Progenitor cell of endocrine pancreas (in vitro differentiated cells): ENCODE measurements at regions not wholly inside any gene's neighbourhood (a gene's known extent, or its start where the extent isn't known, plus 50 kb on each side); places are given as distances from the start of the nearest gene placed in this dataset.
A peak's percentile ranks its signal among the peaks of the same experiment; 100 is the strongest.

Experiments used
- DNase-seq: peaks from one replicate; pipeline ENCODE4 v3.0.0; 2021; ENCODE audit warnings: low spot score; ENCODE audit not compliant: unreplicated experiment
- H3K27ac Mint-ChIP-seq: 2 replicates; pipeline ENCODE4 v1.8.0; 2021; ENCODE audit warnings: mild to moderate bottlenecking, moderate library complexity, mixed read lengths
- H3K27me3 Mint-ChIP-seq: 2 replicates; pipeline ENCODE4 v1.8.0; 2021; ENCODE audit warnings: mixed read lengths
- H3K36me3 Mint-ChIP-seq: 2 replicates; pipeline ENCODE4 v1.8.0; 2022; ENCODE audit warnings: mixed read lengths; ENCODE audit not compliant: insufficient read depth
- H3K4me1 Mint-ChIP-seq: 2 replicates; pipeline ENCODE4 v1.8.0; 2021; ENCODE audit warnings: low read depth, mixed read lengths
- H3K4me3 Mint-ChIP-seq: 2 replicates; pipeline ENCODE4 v1.8.0; 2021; ENCODE audit warnings: low read depth, mild to moderate bottlenecking, moderate library complexity, mixed read lengths
- H3K9me3 Mint-ChIP-seq: 2 replicates; pipeline ENCODE4 v1.8.0; 2021; ENCODE audit warnings: low read depth, mixed read lengths
- CTCF ChIP-seq: fragments of 200-600 bp; sonication (generic); IDR thresholded peaks from one replicate; pipeline ENCODE4 v1.5.0; 2021; ENCODE audit warnings: antibody characterized with exemption, mild to moderate bottlenecking; ENCODE audit not compliant: unreplicated experiment

- DNase-seq = no peak
- H3K27me3 Mint-ChIP-seq = peaks cover 12% of the 10 kb centered on the region
- TF ChIP-seq CTCF = peak; percentile 23
- H3K4me1 Mint-ChIP-seq = peaks cover 23% of the 10 kb centered on the region
- H3K4me3 Mint-ChIP-seq = no peak overlapping the region
- H3K9me3 Mint-ChIP-seq = no peaks in the 10 kb centered on the region
- H3K36me3 Mint-ChIP-seq = no peaks in the 10 kb centered on the region
- H3K27ac Mint-ChIP-seq = no peak overlapping the region
These were observed 251.7 kb upstream of the IRX3 start for GRCh38 chr16:54538276-54538675.

GRCh38 chr16:54533856-54534490 is 247.4 kb upstream of the IRX3 start:
- Mint-ChIP-seq H3K36me3 (peaks cover 2% of the 10 kb centered on the region), H3K9me3 (peaks cover 4% of the 10 kb centered on the region), H3K27ac (no peak overlapping the region), H3K27me3 (peaks cover 8% of the 10 kb centered on the region), H3K4me1 (no peaks in the 10 kb centered on the region), H3K4me3 (no peak overlapping the region)
- DNase-seq = no peak
- no peak for TF ChIP-seq CTCF

- no peak for DNase-seq
- no peak overlapping the region for H3K4me3 Mint-ChIP-seq
- H3K27ac Mint-ChIP-seq = no peak overlapping the region
- no peaks in the 10 kb centered on the region for H3K4me1 Mint-ChIP-seq
- H3K36me3 Mint-ChIP-seq = peaks cover 3% of the 10 kb centered on the region
- H3K27me3 Mint-ChIP-seq = no peaks in the 10 kb centered on the region
- H3K9me3 Mint-ChIP-seq = peaks cover 12% of the 10 kb centered on the region
- no peak for TF ChIP-seq CTCF
These were observed 240.3 kb upstream of the IRX3 start for GRCh38 chr16:54526916-54527315.

- no peak for DNase-seq
- Mint-ChIP-seq H3K36me3 (peaks cover 3% of the 10 kb centered on the region), H3K4me3 (no peak overlapping the region), H3K9me3 (peaks cover 12% of the 10 kb centered on the region), H3K27me3 (no peaks in the 10 kb centered on the region), H3K4me1 (no peaks in the 10 kb centered on the region), H3K27ac (no peak overlapping the region)
- no peak for TF ChIP-seq CTCF
These were observed 239.5 kb upstream of the IRX3 start for GRCh38 chr16:54526087-54526486.

- Mint-ChIP-seq H3K4me1 (no peaks in the 10 kb centered on the region), H3K27ac (no peak overlapping the region), H3K9me3 (peaks cover 12% of the 10 kb centered on the region), H3K36me3 (peaks cover 3% of the 10 kb centered on the region), H3K4me3 (no peak overlapping the region), H3K27me3 (no peaks in the 10 kb centered on the region)
- TF ChIP-seq CTCF = no peak
- DNase-seq = no peak
These were observed 238.5 kb upstream of the IRX3 start for GRCh38 chr16:54525104-54525503.
